K562 (cell line): ENCODE measurements at regions not wholly inside any gene's neighbourhood (a gene's known extent, or its start where the extent isn't known, plus 50 kb on each side); places are given as distances from the start of the nearest gene placed in this dataset.

Experiments
- ATAC-seq: fragments of 200-7000 bp; cut with Tn5 transposase; 3 replicates; pipeline ENCODE4 v1.9.1; 2020; ENCODE audit warnings: moderate library complexity
- BruUV-seq: library from RNA; stranded (reverse); fragments of 400-500 nt; replicated peaks from 2 replicates; lab custom pipeline; 2021; lab: Mats Ljungman, UMichigan
- CTCF ChIA-PET: fragments of 300-600 bp; formaldehyde crosslinking; extraction: SDS; loops from one replicate; lab custom pipeline; 2021; ENCODE audit warnings: low intra/inter-chr PET ratio; lab: Yijun Ruan, JAX
- POLR2A ChIA-PET: fragments of 300-600, 350-650 bp; sonication (Branson Sonifier 250); formaldehyde crosslinking; extraction: SDS; loops from one replicate; lab custom pipeline; 2021; ENCODE audit warnings: antibody characterized with exemption, inconsistent platforms; lab: Yijun Ruan, JAX
- DNase-seq, 4 experiments: peaks; one replicate each; pipeline versions ENCODE4 v3.0.0 to v3.0.0-alpha.2; 2011 to 2018; ENCODE audit warnings: low spot score in 3 of 4, mixed read lengths in 3 of 4; ENCODE audit errors: extremely low read depth in 1 of 4
- FAIRE-seq: peaks from 2 replicates; lab custom pipeline; 2011; peaks lifted over from hg19 to GRCh38; lab: Jason Lieb, UNC
- H2AFZ ChIP-seq: 2 replicates; pipeline ENCODE4 v1.6.0; 2011; ENCODE audit warnings: low read depth, low read length, control low read depth, inconsistent platforms
- H3K27ac ChIP-seq: fragments of 200-600 bp; 3 replicates; pipeline ENCODE4 v1.8.0; 2011; ENCODE audit warnings: low read depth, mild to moderate bottlenecking, control low read depth, inconsistent platforms, low read length, moderate library complexity, mixed read lengths; ENCODE audit errors: extremely low read depth
- H3K27me3 ChIP-seq, 2 experiments: fragments of 300-600 bp in 1 of 2; 2 replicates in 1 of 2; 3 replicates in 1 of 2; pipeline versions ENCODE4 v1.6.0 to v1.8.0; 2011; ENCODE audit warnings: inconsistent platforms in 2 of 2, low read length in 2 of 2, mild to moderate bottlenecking in 1 of 2, mixed read lengths in 1 of 2, moderate library complexity in 1 of 2; ENCODE audit not compliant: control insufficient read depth in 2 of 2, insufficient read depth in 2 of 2
- H3K36me3 ChIP-seq: fragments of 300-600 bp; 3 replicates; pipeline ENCODE4 v1.8.0; 2011; ENCODE audit warnings: mild to moderate bottlenecking, low read length, inconsistent platforms; ENCODE audit not compliant: control insufficient read depth, insufficient read depth
- H3K4me1 ChIP-seq, 2 experiments: fragments of 200-600 bp in 1 of 2; replicated peaks in 1 of 2; 2 replicates in 1 of 2; 3 replicates in 1 of 2; pipeline versions ENCODE4 v1.5.1 to v1.8.0; 2011; ENCODE audit warnings: inconsistent platforms in 2 of 2, low read length in 2 of 2, mild to moderate bottlenecking in 1 of 2, mixed read lengths in 1 of 2, moderate library complexity in 1 of 2; ENCODE audit not compliant: control insufficient read depth in 2 of 2, insufficient read depth in 2 of 2
- H3K4me2 ChIP-seq: 2 replicates; pipeline ENCODE4 v1.6.1; 2011; ENCODE audit warnings: low read length, control low read depth, inconsistent platforms, mixed read lengths; ENCODE audit not compliant: insufficient read depth
- H3K4me3 ChIP-seq: fragments of 200-600 bp; sonication (generic), shearing (Covaris generic); 2 replicates; pipeline ENCODE4 v1.5.1; 2016; ENCODE audit warnings: control low read depth, inconsistent platforms
- H3K79me2 ChIP-seq: fragments of 200-600 bp; 3 replicates; pipeline ENCODE4 v1.8.0; 2011; ENCODE audit warnings: low read length, inconsistent platforms; ENCODE audit not compliant: control insufficient read depth, insufficient read depth
- H3K9ac ChIP-seq, 2 experiments: 2 replicates each; pipeline versions ENCODE4 v1.6.0 to v1.6.1; 2011; ENCODE audit warnings: low read depth in 2 of 2, low read length in 2 of 2, control low read depth in 1 of 2, inconsistent platforms in 1 of 2, mild to moderate bottlenecking in 1 of 2, mixed read lengths in 1 of 2; ENCODE audit not compliant: insufficient read depth in 1 of 2
- H3K9me1 ChIP-seq: one replicate; pipeline ENCODE4 v1.6.0; 2011; ENCODE audit warnings: inconsistent platforms, mild to moderate bottlenecking, low read length, moderate library complexity; ENCODE audit not compliant: control insufficient read depth, insufficient read depth
- H3K9me3 ChIP-seq: replicated peaks from 2 replicates; pipeline ENCODE4 v1.5.1; 2011; ENCODE audit warnings: low read depth, low read length, inconsistent platforms; ENCODE audit not compliant: control insufficient read depth, insufficient read depth
- H4K20me1 ChIP-seq: replicated peaks from 2 replicates; pipeline ENCODE4 v1.6.1; 2011; ENCODE audit warnings: low read length, inconsistent platforms, mixed read lengths; ENCODE audit not compliant: control insufficient read depth, insufficient read depth
- CBFA2T3 ChIP-seq: fragments of 450-650 bp; IDR thresholded peaks from 2 replicates; pipeline ENCODE4 v1.6.1; 2017
- E2F4 ChIP-seq: sonication (generic); formaldehyde crosslinking; IDR thresholded peaks from 2 replicates; pipeline ENCODE4 v1.8.0; 2022; ENCODE audit warnings: mild to moderate bottlenecking, low read depth, missing genetic modification reagents
- GTF2E2 ChIP-seq: fragments of 200-800 bp; sonication (Bioruptor generic); IDR thresholded peaks from 2 replicates; pipeline ENCODE4 v1.6.1; 2016; ENCODE audit warnings: missing genetic modification characterization, missing compliant biosample characterization
- HOXB6 ChIP-seq: fragments of 250-450 bp; sonication (Bioruptor Pico); IDR thresholded peaks from 2 replicates; pipeline ENCODE4 v1.5.1; 2022; ENCODE audit warnings: mild to moderate bottlenecking, borderline replicate concordance
- MEF2A ChIP-seq: IDR thresholded peaks from 2 replicates; pipeline ENCODE4 v1.6.1; 2011; ENCODE audit warnings: low read depth, mild to moderate bottlenecking, low read length, moderate library complexity; ENCODE audit not compliant: control insufficient read depth
- ZNF253 ChIP-seq: fragments of 250-450 bp; sonication (Bioruptor Pico); conservative IDR thresholded peaks from 2 replicates; pipeline ENCODE4 v1.6.1; 2021; ENCODE audit warnings: mild to moderate bottlenecking
- ZNF407 ChIP-seq: fragments of 450-650 bp; IDR thresholded peaks from 2 replicates; pipeline ENCODE4 v1.6.1; 2016; ENCODE audit warnings: low read depth
- ZNF77 ChIP-seq: fragments of 250-450 bp; sonication (Bioruptor Pico); IDR thresholded peaks from 2 replicates; pipeline ENCODE4 v1.5.0; 2020
- WGBS: fragments of 100-300 bp; shearing (Covaris generic); methylation state at CpG from one replicate; pipeline ENCODE4 v1.1.6; 2016; ENCODE audit warnings: low coverage, mixed read lengths; ENCODE audit not compliant: insufficient coverage; ENCODE audit errors: missing lambda C conversion rate; 5-methylcytosine and 5-hydroxymethylcytosine counted together
- in situ Hi-C: fragments of 300-500 bp; cut with MboI; formaldehyde crosslinking; loops from 4 replicates; pipeline ENCODE4 v1.15.0; 2018; ENCODE audit warnings: inconsistent platforms, mixed read lengths
- intact Hi-C: fragments of 100-400 bp; cut with micrococcal nuclease; formaldehyde crosslinking; loops from 2 replicates; pipeline ENCODE4 v1.14.2; 2022
- TF ChIP-seq, protein P1 (sequence below): sonication (generic); formaldehyde crosslinking; IDR thresholded peaks from 2 replicates; pipeline ENCODE4 v1.8.0; 2023; ENCODE audit warnings: missing genetic modification reagents, mild to moderate bottlenecking, borderline replicate concordance

DNA sequence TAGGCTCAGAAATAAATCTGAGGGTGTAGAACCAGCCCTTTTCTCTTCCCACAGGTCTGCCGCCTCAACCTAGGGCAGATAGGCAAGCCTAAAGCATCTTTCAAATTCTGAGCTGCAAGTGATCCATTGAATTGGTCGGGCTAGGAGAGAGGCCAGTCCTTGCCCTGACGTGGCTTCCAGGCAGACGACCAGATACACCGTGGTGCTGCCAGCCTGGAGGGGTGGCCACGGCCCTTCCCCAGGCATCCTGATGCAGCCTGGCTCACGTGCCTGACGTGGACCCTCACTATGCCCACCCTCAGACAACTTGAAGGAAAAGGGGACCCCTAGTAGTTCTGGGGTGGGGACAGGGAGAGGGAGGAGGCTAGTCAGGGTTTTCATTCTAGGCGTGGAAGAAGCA lies 859.3 kb upstream of the KLHL1 start:
- Histone ChIP-seq H3K9ac (no peak overlapping the region), H3K4me1 (no peaks in the 10 kb centered on the region), H2AFZ (no peak overlapping the region), H3K9me3 (no peaks in the 10 kb centered on the region), H3K4me2 (no peak overlapping the region), H3K27me3 (no peaks in the 10 kb centered on the region), H3K4me3 (no peak overlapping the region), H3K36me3 (no peaks in the 10 kb centered on the region), H3K79me2 (no peaks in the 10 kb centered on the region), H3K9me1 (no peaks in the 10 kb centered on the region), H4K20me1 (no peaks in the 10 kb centered on the region), H3K27ac (no peak overlapping the region)
- BruUV-seq: no TSS peak
- intact Hi-C loops (no loop called here), in situ Hi-C loops (no loop called here)
- DNase-seq (no peak), ATAC-seq (no peak), FAIRE-seq (no peak)
- WGBS: 0% methylated on average over 5 of the region's 9 CpGs
- POLR2A ChIA-PET: no interaction called here
- CTCF ChIA-PET: no interaction called here
- TF ChIP-seq ZNF253 (CRISPR knock-in tag) (no peak), ZNF407 (no peak), HOXB6 (CRISPR knock-in tag) (no peak), MEF2A (no peak), E2F4 (CRISPR knock-in tag) (no peak), CBFA2T3 (no peak), ZNF77 (CRISPR knock-in tag) (no peak), GTF2E2 (no peak)
- TF ChIP-seq, protein P1, sequence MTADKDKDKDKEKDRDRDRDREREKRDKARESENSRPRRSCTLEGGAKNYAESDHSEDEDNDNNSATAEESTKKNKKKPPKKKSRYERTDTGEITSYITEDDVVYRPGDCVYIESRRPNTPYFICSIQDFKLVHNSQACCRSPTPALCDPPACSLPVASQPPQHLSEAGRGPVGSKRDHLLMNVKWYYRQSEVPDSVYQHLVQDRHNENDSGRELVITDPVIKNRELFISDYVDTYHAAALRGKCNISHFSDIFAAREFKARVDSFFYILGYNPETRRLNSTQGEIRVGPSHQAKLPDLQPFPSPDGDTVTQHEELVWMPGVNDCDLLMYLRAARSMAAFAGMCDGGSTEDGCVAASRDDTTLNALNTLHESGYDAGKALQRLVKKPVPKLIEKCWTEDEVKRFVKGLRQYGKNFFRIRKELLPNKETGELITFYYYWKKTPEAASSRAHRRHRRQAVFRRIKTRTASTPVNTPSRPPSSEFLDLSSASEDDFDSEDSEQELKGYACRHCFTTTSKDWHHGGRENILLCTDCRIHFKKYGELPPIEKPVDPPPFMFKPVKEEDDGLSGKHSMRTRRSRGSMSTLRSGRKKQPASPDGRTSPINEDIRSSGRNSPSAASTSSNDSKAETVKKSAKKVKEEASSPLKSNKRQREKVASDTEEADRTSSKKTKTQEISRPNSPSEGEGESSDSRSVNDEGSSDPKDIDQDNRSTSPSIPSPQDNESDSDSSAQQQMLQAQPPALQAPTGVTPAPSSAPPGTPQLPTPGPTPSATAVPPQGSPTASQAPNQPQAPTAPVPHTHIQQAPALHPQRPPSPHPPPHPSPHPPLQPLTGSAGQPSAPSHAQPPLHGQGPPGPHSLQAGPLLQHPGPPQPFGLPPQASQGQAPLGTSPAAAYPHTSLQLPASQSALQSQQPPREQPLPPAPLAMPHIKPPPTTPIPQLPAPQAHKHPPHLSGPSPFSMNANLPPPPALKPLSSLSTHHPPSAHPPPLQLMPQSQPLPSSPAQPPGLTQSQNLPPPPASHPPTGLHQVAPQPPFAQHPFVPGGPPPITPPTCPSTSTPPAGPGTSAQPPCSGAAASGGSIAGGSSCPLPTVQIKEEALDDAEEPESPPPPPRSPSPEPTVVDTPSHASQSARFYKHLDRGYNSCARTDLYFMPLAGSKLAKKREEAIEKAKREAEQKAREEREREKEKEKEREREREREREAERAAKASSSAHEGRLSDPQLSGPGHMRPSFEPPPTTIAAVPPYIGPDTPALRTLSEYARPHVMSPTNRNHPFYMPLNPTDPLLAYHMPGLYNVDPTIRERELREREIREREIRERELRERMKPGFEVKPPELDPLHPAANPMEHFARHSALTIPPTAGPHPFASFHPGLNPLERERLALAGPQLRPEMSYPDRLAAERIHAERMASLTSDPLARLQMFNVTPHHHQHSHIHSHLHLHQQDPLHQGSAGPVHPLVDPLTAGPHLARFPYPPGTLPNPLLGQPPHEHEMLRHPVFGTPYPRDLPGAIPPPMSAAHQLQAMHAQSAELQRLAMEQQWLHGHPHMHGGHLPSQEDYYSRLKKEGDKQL: no peak
